ENCODE measurements at regions not wholly inside any gene's neighbourhood (a gene's known extent, or its start where the extent isn't known, plus 50 kb on each side); places are given as distances from the start of the nearest gene placed in this dataset.

DNA sequence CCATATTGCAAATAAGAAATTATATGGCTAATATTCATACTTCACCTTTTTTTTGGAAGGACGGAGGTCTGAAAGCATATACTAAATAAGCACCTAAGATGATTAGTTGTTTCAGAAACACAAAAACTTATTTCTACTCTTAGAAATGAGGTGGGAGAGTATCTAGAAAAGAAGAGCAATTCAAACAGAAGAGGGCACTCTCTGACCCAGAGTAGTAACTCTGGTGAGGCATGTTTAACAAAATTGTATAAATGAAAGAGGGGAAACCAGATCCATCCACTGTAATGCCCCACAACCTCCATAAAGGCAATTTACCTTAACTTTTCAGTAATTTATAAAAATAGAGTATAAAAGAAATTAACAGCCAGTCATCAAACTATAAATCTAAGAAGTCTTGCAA is 669.6 kb upstream of the VRK2 start:
- TF ChIP-seq, protein P1, sequence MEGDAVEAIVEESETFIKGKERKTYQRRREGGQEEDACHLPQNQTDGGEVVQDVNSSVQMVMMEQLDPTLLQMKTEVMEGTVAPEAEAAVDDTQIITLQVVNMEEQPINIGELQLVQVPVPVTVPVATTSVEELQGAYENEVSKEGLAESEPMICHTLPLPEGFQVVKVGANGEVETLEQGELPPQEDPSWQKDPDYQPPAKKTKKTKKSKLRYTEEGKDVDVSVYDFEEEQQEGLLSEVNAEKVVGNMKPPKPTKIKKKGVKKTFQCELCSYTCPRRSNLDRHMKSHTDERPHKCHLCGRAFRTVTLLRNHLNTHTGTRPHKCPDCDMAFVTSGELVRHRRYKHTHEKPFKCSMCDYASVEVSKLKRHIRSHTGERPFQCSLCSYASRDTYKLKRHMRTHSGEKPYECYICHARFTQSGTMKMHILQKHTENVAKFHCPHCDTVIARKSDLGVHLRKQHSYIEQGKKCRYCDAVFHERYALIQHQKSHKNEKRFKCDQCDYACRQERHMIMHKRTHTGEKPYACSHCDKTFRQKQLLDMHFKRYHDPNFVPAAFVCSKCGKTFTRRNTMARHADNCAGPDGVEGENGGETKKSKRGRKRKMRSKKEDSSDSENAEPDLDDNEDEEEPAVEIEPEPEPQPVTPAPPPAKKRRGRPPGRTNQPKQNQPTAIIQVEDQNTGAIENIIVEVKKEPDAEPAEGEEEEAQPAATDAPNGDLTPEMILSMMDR (IDR thresholded peaks at IDR 0.05; ENCODE audit: control insufficient read depth, insufficient read depth, low read depth, low read length, missing control alignments): no peak
- DNase-seq (ENCODE audit: low read depth): no peak
- no peak overlapping the region for H3K4me3 ChIP-seq (ENCODE audit: control insufficient read depth, low read depth, low read length)

DNA sequence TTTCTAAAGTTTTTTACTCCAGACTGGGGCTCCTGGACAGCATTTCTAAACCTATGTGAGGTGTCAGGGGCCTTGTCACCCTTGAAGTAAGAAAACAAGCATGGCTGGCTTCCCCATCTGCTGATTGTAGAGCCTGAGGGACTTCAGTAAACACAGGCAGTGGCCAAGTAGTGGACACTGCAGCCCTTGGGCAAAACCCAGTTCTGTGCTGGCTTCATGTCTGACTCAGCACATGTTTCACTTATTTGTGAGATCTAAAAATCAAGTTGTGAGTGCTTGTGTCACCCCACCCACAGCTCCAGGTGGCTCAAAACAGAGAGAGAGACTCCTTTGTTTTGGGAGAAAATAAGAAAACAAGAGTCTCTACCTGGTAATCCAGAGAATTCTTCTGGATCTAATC is 660.3 kb upstream of the VRK2 start:
- no peak for DNase-seq (ENCODE audit: low read depth)
- TF ChIP-seq, protein P1 (IDR thresholded peaks at IDR 0.05; ENCODE audit: control insufficient read depth, insufficient read depth, low read depth, low read length, missing control alignments): no peak
- no peak overlapping the region for H3K4me3 ChIP-seq (ENCODE audit: control insufficient read depth, low read depth, low read length)

DNA sequence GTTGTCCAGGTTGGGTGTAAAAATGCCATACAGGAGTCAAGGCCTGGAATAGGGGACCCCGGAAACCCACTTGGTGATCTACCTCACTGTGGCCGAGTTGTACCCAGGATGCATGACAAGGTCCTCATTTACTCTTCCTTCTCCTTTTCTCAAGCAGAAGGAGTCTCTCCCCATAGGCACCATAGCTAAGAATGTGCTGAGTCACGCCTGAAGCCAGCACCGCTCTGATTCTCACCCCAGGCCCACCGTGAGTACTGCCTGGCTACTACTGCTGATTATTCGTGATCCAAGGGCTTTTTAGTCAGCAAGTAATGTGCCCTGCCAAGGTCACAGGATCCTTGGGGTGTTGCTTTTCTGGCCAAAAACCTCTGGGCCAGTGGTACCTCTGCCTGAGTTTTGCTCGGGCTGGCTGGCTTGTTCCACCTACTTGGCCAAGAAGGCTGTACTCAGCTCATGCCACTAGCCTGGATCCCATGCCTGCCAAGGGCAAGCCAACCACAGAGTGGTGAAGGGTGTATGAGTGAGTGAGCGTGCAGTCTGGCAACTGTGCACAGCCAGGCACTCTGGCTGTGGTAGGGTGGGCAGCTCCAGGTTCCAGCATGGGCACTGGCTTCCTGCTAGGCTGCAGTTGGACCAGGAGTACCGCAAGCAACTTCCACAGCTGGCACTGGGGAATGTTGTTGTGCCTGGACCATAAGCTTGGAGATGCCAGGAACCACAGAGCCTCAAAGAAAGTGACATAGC is 650.1 kb upstream of the VRK2 start:
- DNase-seq (ENCODE audit: low read depth): no peak
- TF ChIP-seq, protein P1 (IDR thresholded peaks at IDR 0.05; ENCODE audit: control insufficient read depth, insufficient read depth, low read depth, low read length, missing control alignments): no peak
- no peak overlapping the region for H3K4me3 ChIP-seq (ENCODE audit: control insufficient read depth, low read depth, low read length)

DNA sequence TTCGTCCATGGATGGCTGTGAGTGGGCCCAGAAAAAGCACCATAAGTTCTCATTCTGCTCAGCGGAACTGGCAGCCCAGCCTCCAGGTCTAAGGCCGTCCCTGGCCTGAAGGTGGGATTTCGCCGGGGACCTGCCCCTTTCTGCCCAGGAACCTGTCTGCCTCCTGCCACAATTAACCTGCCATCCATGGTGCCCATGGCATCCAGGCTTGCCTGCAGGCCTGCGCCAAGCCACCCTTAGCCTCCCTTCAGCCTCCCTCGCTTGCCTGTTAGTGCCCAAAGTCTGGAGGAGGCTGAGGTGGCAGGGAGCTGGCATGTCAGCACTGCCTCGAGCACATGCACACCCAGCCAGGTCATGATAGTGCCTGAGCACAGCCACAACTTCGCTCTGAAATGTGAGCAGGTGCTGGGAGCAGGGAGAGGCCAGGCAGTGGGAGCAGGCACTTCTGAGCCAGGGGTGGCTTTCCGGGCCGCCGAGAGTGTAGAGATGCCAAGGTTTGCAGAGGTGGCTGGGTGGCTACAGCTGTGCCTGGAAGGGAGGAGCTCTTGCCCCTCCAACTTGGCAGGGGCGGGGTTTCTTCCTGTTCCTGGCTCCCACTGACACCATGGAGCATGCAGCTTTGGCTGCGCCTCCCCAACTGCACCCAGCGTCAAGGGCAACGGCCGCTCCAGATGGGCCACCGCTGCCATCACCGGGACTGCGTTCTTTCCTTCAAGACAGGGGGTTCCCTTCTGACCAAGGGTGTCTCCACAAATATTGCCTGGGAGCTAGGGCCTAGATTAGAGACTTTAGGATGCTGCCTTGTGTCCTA is 648.9 kb upstream of the VRK2 start:
- no peak overlapping the region for H3K4me3 ChIP-seq (ENCODE audit: control insufficient read depth, low read depth, low read length)
- TF ChIP-seq, protein P1 (IDR thresholded peaks at IDR 0.05; ENCODE audit: control insufficient read depth, insufficient read depth, low read depth, low read length, missing control alignments): no peak
- DNase-seq (ENCODE audit: low read depth): no peak

DNA sequence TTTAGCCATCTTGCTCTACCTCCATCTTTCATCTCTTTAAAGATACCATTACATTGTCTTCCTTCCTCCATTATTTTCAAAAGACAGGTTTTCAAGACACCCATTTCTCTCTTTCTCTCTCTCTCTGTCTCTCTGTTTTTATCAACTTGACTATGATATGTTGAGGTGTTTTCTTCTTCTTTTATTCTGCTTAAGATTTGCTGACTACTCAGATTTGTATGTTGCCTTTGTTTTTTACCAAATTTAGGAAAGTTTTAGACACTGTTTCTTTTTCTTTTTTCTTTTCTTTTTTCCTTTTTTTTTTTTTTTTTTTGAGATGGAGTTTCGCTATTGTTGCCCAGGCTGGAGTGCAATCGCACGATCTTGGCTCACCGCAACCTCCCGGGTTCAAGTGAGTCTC is 647.5 kb upstream of the VRK2 start:
- H3K4me3 ChIP-seq (ENCODE audit: control insufficient read depth, low read depth, low read length): no peak overlapping the region
- DNase-seq (ENCODE audit: low read depth): no peak
- TF ChIP-seq, protein P1 (IDR thresholded peaks at IDR 0.05; ENCODE audit: control insufficient read depth, insufficient read depth, low read depth, low read length, missing control alignments): no peak

DNA sequence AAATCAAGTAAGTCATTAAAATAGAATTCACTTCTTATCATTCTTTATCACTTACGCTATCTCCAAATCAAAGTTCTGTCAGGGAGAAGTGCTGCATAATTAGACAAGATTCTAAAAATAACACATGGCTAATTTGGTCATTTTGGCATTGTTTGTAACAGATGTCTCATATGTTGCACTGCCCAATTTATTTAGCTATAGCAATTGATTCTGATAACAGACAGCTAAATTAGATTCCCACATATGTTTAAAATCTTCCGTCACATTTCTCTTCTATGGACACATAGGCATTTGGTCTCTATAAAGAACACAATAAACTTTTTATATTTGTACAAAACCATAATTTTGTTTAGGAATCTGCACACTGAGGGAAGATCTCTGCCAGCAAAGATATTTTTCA is 644.5 kb upstream of the VRK2 start:
- TF ChIP-seq, protein P1 (IDR thresholded peaks at IDR 0.05; ENCODE audit: control insufficient read depth, insufficient read depth, low read depth, low read length, missing control alignments): no peak
- DNase-seq (ENCODE audit: low read depth): no peak
- H3K4me3 ChIP-seq (ENCODE audit: control insufficient read depth, low read depth, low read length): no peak overlapping the region

Data from AG09309 (cell line).